22Rv1 (cell line): ENCODE measurements at regions not wholly inside any gene's neighbourhood (a gene's known extent, or its start where the extent isn't known, plus 50 kb on each side); places are given as distances from the start of the nearest gene placed in this dataset.

Experiments used
- H3K27ac ChIP-seq: fragments of 450-650 bp; 2 replicates; pipeline ENCODE4 v1.5.1; 2017
- CTCF ChIP-seq: fragments of 450-650 bp; IDR thresholded peaks from 2 replicates; pipeline ENCODE4 v1.5.1; 2017; ENCODE audit warnings: mild to moderate bottlenecking
- ZFX ChIP-seq: fragments of 450-650 bp; IDR thresholded peaks from 2 replicates; pipeline ENCODE4 v1.6.1; 2017; ENCODE audit warnings: antibody characterized with exemption, borderline replicate concordance

GRCh38 chr11:42315846-42316245, 856.4 kb upstream of the LRRC4C start:
- H3K27ac ChIP-seq = no peak overlapping the region; the same call in 1 of the 2 replicates
- TF ChIP-seq CTCF = no peak
- no peak for TF ChIP-seq ZFX

- TF ChIP-seq CTCF = no peak
- no peak for TF ChIP-seq ZFX
- H3K27ac ChIP-seq = peak overlapping the region; percentile 56
These were observed 860.5 kb upstream of the LRRC4C start for GRCh38 chr11:42319921-42320320.

GRCh38 chr11:42329929-42330565, 870.6 kb upstream of the LRRC4C start:
- H3K27ac ChIP-seq = peak overlapping the region; percentile 64

GRCh38 chr11:42337786-42338455, 878.5 kb upstream of the LRRC4C start:
- TF ChIP-seq ZFX = no peak
- no peak for TF ChIP-seq CTCF
- H3K27ac ChIP-seq = no peak overlapping the region

More at GRCh38 chr11:42329929-42330565, 870.6 kb upstream of the LRRC4C start:
- TF ChIP-seq ZFX (no peak), CTCF (no peak)

- TF ChIP-seq ZFX = no peak
- TF ChIP-seq CTCF = no peak
- no peak overlapping the region for H3K27ac ChIP-seq
These were observed 884.8 kb upstream of the LRRC4C start for GRCh38 chr11:42344204-42344792.

DNA sequence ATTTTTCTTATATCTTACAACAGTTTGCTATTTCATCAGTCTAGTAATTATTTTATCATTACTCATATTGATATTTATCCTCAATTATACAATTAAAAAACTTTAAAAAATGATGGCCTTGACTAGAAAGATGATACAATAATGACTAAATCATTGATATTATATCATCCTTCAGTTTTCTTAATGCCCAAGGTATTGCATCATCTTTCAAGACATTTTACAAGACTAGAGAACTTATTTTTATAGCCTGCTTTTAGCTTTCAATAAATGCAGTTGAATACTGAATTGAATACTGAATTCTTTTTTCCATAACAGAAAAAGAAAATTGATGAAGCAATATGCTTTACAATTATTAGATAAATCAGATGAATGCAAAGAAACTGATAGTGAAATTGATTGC, 886.5 kb upstream of the LRRC4C start:
- no peak overlapping the region for H3K27ac ChIP-seq
- TF ChIP-seq CTCF (no peak), ZFX (no peak)

DNA sequence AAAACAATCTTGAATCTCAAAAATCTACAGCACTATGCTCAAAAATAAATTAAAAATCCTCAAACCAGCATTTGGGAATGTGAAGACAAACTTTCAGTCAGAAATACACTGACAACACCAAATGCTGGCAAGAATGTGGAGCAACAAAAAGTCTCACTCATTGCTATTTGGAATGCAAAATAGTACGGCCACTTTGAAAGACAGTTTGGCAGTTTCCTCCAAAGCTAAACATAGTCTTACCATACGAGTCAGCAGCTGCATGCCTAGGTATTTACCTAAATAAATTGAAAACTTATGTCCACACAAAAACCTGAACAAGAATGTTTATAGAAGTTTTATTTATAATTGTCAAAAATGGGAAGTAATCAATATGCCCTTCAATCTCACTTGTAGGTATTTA, 904.2 kb upstream of the LRRC4C start:
- H3K27ac ChIP-seq = no peak overlapping the region
- TF ChIP-seq CTCF (no peak), ZFX (no peak)
